A549 (cell line): ENCODE measurements at regions not wholly inside any gene's neighbourhood (a gene's known extent, or its start where the extent isn't known, plus 50 kb on each side); places are given as distances from the start of the nearest gene placed in this dataset.

Experiments used
- ATAC-seq, 2 experiments: fragments of 200-7000 bp in 1 of 2; fragments of >200 bp in 1 of 2; cut with Nextera tagmentation in 1 of 2; cut with Tn5 transposase in 1 of 2; 3 replicates each; pipeline versions ENCODE4 v1.8.0 to v1.9.1; 2018 to 2020; ENCODE audit warnings: mild to moderate bottlenecking in 1 of 2, moderate library complexity in 1 of 2
- CTCF ChIA-PET: fragments of 300-600 bp; sonication (Branson Sonifier 250); formaldehyde crosslinking; extraction: SDS; loops from one replicate; lab custom pipeline; 2021; ENCODE audit warnings: antibody characterized with exemption, inconsistent platforms; lab: Yijun Ruan, JAX
- POLR2A ChIA-PET: fragments of 350-600 bp; formaldehyde crosslinking; extraction: SDS; loops from one replicate; lab custom pipeline; 2021; ENCODE audit warnings: antibody characterized with exemption, inconsistent platforms; lab: Yijun Ruan, JAX
- DNase-seq, 2 experiments: peaks; one replicate each; pipeline versions ENCODE4 v3.0.0 to v3.0.0-alpha.2; 2011 to 2016; ENCODE audit warnings: low read depth in 1 of 2, low spot score in 1 of 2
- FAIRE-seq: peaks from 2 replicates; lab custom pipeline; 2011; peaks lifted over from hg19 to GRCh38; lab: Jason Lieb, UNC
- H3K27ac ChIP-seq, 2 experiments: fragments of >200 bp; sonication (Bioruptor Twin); formaldehyde crosslinking; 3 replicates each; pipeline ENCODE4 v1.5.1; 2016 to 2017
- H3K4me1 ChIP-seq: fragments of >200 bp; sonication (Bioruptor Twin); formaldehyde crosslinking; 3 replicates; pipeline ENCODE4 v1.6.1; 2016
- H3K4me2 ChIP-seq: fragments of >200 bp; sonication (Bioruptor Twin); formaldehyde crosslinking; 3 replicates; pipeline ENCODE4 v1.6.1; 2016
- H3K4me3 ChIP-seq: fragments of >200 bp; sonication (Bioruptor Twin); formaldehyde crosslinking; 3 replicates; pipeline ENCODE4 v1.5.1; 2016
- H3K9me3 ChIP-seq: fragments of >200 bp; sonication (Bioruptor Twin); formaldehyde crosslinking; 3 replicates; pipeline ENCODE4 v1.6.1; 2016
- CEBPB ChIP-seq, 2 experiments: fragments of >200 bp in 1 of 2; sonication (Bioruptor Twin) in 1 of 2; formaldehyde crosslinking in 1 of 2; IDR thresholded peaks; 2 replicates each; pipeline ENCODE4 v1.6.1; 2012 to 2016
- CTCF ChIP-seq: fragments of >200 bp; sonication (Bioruptor Twin); formaldehyde crosslinking; IDR thresholded peaks from 3 replicates; pipeline ENCODE4 v1.5.1; 2016
- EHF ChIP-seq: fragments of 250-450 bp; sonication (Bioruptor Pico); IDR thresholded peaks from 2 replicates; pipeline ENCODE4 v1.5.0; 2020; ENCODE audit warnings: mild to moderate bottlenecking
- ELK1 ChIP-seq: fragments of 150-350 bp; IDR thresholded peaks from 2 replicates; pipeline ENCODE4 v1.6.1; 2014; ENCODE audit warnings: low read depth, mild to moderate bottlenecking, low read length
- EP300 ChIP-seq, 2 experiments: fragments of >200 bp; sonication (Bioruptor Twin); formaldehyde crosslinking; IDR thresholded peaks; 2 replicates in 1 of 2; 3 replicates in 1 of 2; pipeline ENCODE4 v1.6.1; 2016 to 2017
- FOSB ChIP-seq: fragments of 250-450 bp; sonication (Bioruptor Pico); IDR thresholded peaks from 2 replicates; pipeline ENCODE4 v1.5.0; 2020; ENCODE audit warnings: mild to moderate bottlenecking, moderate library complexity
- FOXS1 ChIP-seq: fragments of 250-450 bp; sonication (Bioruptor Pico); IDR thresholded peaks from 2 replicates; pipeline ENCODE4 v1.5.0; 2020; ENCODE audit warnings: mild to moderate bottlenecking, moderate library complexity
- HES2 ChIP-seq: fragments of >200 bp; sonication (Bioruptor Twin); formaldehyde crosslinking; IDR thresholded peaks from 2 replicates; pipeline ENCODE4 v1.6.1; 2016
- HEYL ChIP-seq: fragments of 250-450 bp; sonication (Bioruptor Pico); IDR thresholded peaks from 2 replicates; pipeline ENCODE4 v1.8.0; 2021; ENCODE audit warnings: mild to moderate bottlenecking, moderate library complexity
- HMGXB4 ChIP-seq: fragments of 250-450 bp; sonication (Bioruptor Pico); IDR thresholded peaks from 2 replicates; pipeline ENCODE4 v1.5.0; 2021; ENCODE audit warnings: mild to moderate bottlenecking, moderate library complexity, borderline replicate concordance
- HOXB13 ChIP-seq: fragments of 250-450 bp; sonication (Bioruptor Pico); IDR thresholded peaks from 2 replicates; pipeline ENCODE4 v1.5.0; 2020; ENCODE audit warnings: low read depth, mild to moderate bottlenecking, moderate library complexity
- JUNB ChIP-seq: fragments of >200 bp; sonication (Bioruptor Twin); formaldehyde crosslinking; IDR thresholded peaks from 2 replicates; pipeline ENCODE4 v1.6.1; 2016
- KDM1A ChIP-seq: fragments of 200-600 bp; sonication (generic); IDR thresholded peaks from 2 replicates; pipeline ENCODE4 v1.6.1; 2016; ENCODE audit warnings: low read depth, mild to moderate bottlenecking
- NFE2L2 ChIP-seq: fragments of 150-350 bp; conservative IDR thresholded peaks from 2 replicates; pipeline ENCODE4 v1.6.1; 2014; ENCODE audit warnings: low read length
- PBX3 ChIP-seq: IDR thresholded peaks from 2 replicates; pipeline ENCODE4 v1.6.1; 2012
- PHF8 ChIP-seq: fragments of 200-600 bp; sonication (generic); IDR thresholded peaks from 2 replicates; pipeline ENCODE4 v1.6.1; 2016; ENCODE audit warnings: low read depth, mild to moderate bottlenecking, antibody characterized with exemption, moderate library complexity, borderline replicate concordance
- POLR2A ChIP-seq: IDR thresholded peaks from 2 replicates; pipeline ENCODE4 v1.6.1; 2012; ENCODE audit warnings: mild to moderate bottlenecking, low read length
- POLR2AphosphoS2 ChIP-seq: conservative IDR thresholded peaks from 2 replicates; pipeline ENCODE4 v1.6.1; 2012; ENCODE audit warnings: low read length, improper control_type of control experiment, inconsistent platforms
- RCOR1 ChIP-seq: fragments of 150-350 bp; IDR thresholded peaks from 2 replicates; pipeline ENCODE4 v1.6.1; 2014; ENCODE audit warnings: antibody characterized with exemption, low read length, low read depth
- SREBF2 ChIP-seq: fragments of 450-650 bp; IDR thresholded peaks from 2 replicates; pipeline ENCODE4 v1.6.1; 2014; ENCODE audit warnings: mild to moderate bottlenecking, moderate library complexity
- TFCP2L1 ChIP-seq: fragments of 250-450 bp; sonication (Bioruptor Pico); IDR thresholded peaks from 2 replicates; pipeline ENCODE4 v1.5.0; 2021; ENCODE audit warnings: mild to moderate bottlenecking
- TP53 ChIP-seq: fragments of 250-450 bp; sonication (Bioruptor Pico); IDR thresholded peaks from 2 replicates; pipeline ENCODE4 v1.5.0; 2021; ENCODE audit warnings: mild to moderate bottlenecking, moderate library complexity
- ZSCAN20 ChIP-seq: fragments of 250-450 bp; sonication (Bioruptor Pico); IDR thresholded peaks from 2 replicates; pipeline ENCODE4 v1.8.0; 2022; ENCODE audit warnings: mild to moderate bottlenecking, moderate library complexity
- WGBS: methylation state at CpG from one replicate; pipeline ENCODE4 v1.1.6; 2017; ENCODE audit errors: missing lambda C conversion rate; 5-methylcytosine and 5-hydroxymethylcytosine counted together
- TF ChIP-seq, protein P1 (sequence below): IDR thresholded peaks from 2 replicates; pipeline ENCODE4 v1.6.1; 2012; ENCODE audit warnings: low read depth, borderline replicate concordance

- DNase-seq (no peak), FAIRE-seq (no peak), ATAC-seq (no peak)
- 79% methylated on average over 13 of the region's 13 CpGs for WGBS
- ChIA-PET POLR2A (no interaction called here), CTCF (no interaction called here)
- Histone ChIP-seq H3K27ac (no peak overlapping the region), H3K4me1 (no peaks in the 10 kb centered on the region), H3K4me2 (no peak overlapping the region), H3K9me3 (no peaks in the 10 kb centered on the region), H3K4me3 (no peak overlapping the region)
- TF ChIP-seq EP300 (IDR thresholded peaks at IDR 0.05) (no peak), NFE2L2 (no peak), FOXS1 (CRISPR knock-in tag) (no peak), PBX3 (no peak), POLR2AphosphoS2 (no peak), TP53 (no peak), ELK1 (no peak), PHF8 (no peak), HEYL (CRISPR knock-in tag) (no peak), HOXB13 (CRISPR knock-in tag) (no peak), FOSB (CRISPR knock-in tag) (no peak), HES2 (no peak), ZSCAN20 (no peak), CEBPB (IDR thresholded peaks at IDR 0.05) (no peak)
- TF ChIP-seq, protein P1, sequence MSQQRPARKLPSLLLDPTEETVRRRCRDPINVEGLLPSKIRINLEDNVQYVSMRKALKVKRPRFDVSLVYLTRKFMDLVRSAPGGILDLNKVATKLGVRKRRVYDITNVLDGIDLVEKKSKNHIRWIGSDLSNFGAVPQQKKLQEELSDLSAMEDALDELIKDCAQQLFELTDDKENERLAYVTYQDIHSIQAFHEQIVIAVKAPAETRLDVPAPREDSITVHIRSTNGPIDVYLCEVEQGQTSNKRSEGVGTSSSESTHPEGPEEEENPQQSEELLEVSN: no peak
Observed at GRCh38 chr10:3671386-3671955, 113.5 kb downstream of the KLF6 start.

GRCh38 chr10:3668966-3669330, 116.1 kb downstream of the KLF6 start:
- CTCF ChIA-PET: interaction anchor here (0.9 kb wide), 1 partner anchor 34 kb away, joined by 3 read pairs; no protein-coding TSS in a partner anchor
- no peak overlapping the region for H3K4me2 ChIP-seq
- no peak overlapping the region for H3K4me3 ChIP-seq
- H3K27ac ChIP-seq: no peak overlapping the region
- TF ChIP-seq KDM1A: no peak
- no peak for TF ChIP-seq EHF (CRISPR knock-in tag)
- TF ChIP-seq SREBF2: no peak
- TF ChIP-seq ZSCAN20: no peak
- no peak for TF ChIP-seq FOSB (CRISPR knock-in tag)
- no peak for TF ChIP-seq RCOR1
- no peak for TF ChIP-seq POLR2A
- TF ChIP-seq CEBPB (IDR thresholded peaks at IDR 0.05): no peak
- TF ChIP-seq POLR2AphosphoS2: no peak
- ATAC-seq: no peak
- POLR2A ChIA-PET: no interaction called here
- WGBS: 94% methylated on average over 4 of the region's 4 CpGs
- H3K4me1 ChIP-seq: no peaks in the 10 kb centered on the region
- no peaks in the 10 kb centered on the region for H3K9me3 ChIP-seq
- DNase-seq: no peak
- no peak for FAIRE-seq

- Histone ChIP-seq H3K27ac (0 out of 6 replicates have a peak overlapping the region, but pooled peaks of 1 of the 2 experiments have one; percentile 11), H3K4me2 (no peak overlapping the region), H3K9me3 (no peaks in the 10 kb centered on the region)
- POLR2A ChIA-PET: no interaction called here
- TF ChIP-seq CTCF (no peak), HMGXB4 (CRISPR knock-in tag) (no peak), JUNB (no peak), RCOR1 (no peak), CEBPB (IDR thresholded peaks at IDR 0.05) (peak; percentile 25 to 61; a peak in 2 of 4 replicates), TFCP2L1 (no peak)
- TF ChIP-seq, all 56 proteins: peak for 1
- CTCF ChIA-PET: interaction anchor here (0.9 kb wide), 1 partner anchor 34 kb away, joined by 3 read pairs; no protein-coding TSS in a partner anchor
- Histone ChIP-seq H3K4me1 (no peaks in the 10 kb centered on the region), H3K4me3 (no peak overlapping the region)
- FAIRE-seq (no peak), DNase-seq (no peak), ATAC-seq (no peak)
- 87% methylated on average over 21 of the region's 21 CpGs for WGBS
Observed at GRCh38 chr10:3668276-3668965, 116.6 kb downstream of the KLF6 start.
